ENCODE measurements at regions not wholly inside any gene's neighbourhood (a gene's known extent, or its start where the extent isn't known, plus 50 kb on each side); places are given as distances from the start of the nearest gene placed in this dataset.

GRCh38 chr14:103207388-103208072 is 84.3 kb downstream of the TNFAIP2 start:
- DNase-seq: peak; percentile 78

- DNase-seq: no peak
Observed at GRCh38 chr14:103209054-103209453, 85.8 kb downstream of the TNFAIP2 start.

GRCh38 chr14:103209506-103209905 is 86.2 kb downstream of the TNFAIP2 start:
- DNase-seq: no peak

GRCh38 chr14:103213331-103213730 is 90.1 kb downstream of the TNFAIP2 start:
- no peak for DNase-seq

GRCh38 chr14:103214461-103214958 is 91.2 kb downstream of the TNFAIP2 start:
- DNase-seq: no peak

- DNase-seq: no peak
Observed at GRCh38 chr14:103216399-103216798, 93.1 kb downstream of the TNFAIP2 start.

- DNase-seq: no peak
Observed at GRCh38 chr14:103216857-103217256, 93.6 kb downstream of the TNFAIP2 start.

- DNase-seq: no peak
Observed at GRCh38 chr14:103217538-103217937, 94.3 kb downstream of the TNFAIP2 start.

GRCh38 chr14:103220134-103220981 is 97.1 kb downstream of the TNFAIP2 start:
- no peak for DNase-seq

- no peak for DNase-seq
Observed at GRCh38 chr14:103220982-103221641, 97.9 kb downstream of the TNFAIP2 start.

GRCh38 chr14:103221781-103222358 is 98.6 kb downstream of the TNFAIP2 start:
- DNase-seq: no peak

GRCh38 chr14:103223818-103224352 is 100.6 kb downstream of the TNFAIP2 start:
- DNase-seq: no peak

GRCh38 chr14:103225062-103225461 is 101.8 kb downstream of the TNFAIP2 start:
- DNase-seq: no peak

GRCh38 chr14:103225476-103225875 is 102.2 kb downstream of the TNFAIP2 start:
- no peak for DNase-seq

GRCh38 chr14:103227094-103227768 is 104.0 kb downstream of the TNFAIP2 start:
- no peak for DNase-seq

- no peak for DNase-seq
Observed at GRCh38 chr14:103228076-103228806, 105.0 kb downstream of the TNFAIP2 start.

GRCh38 chr14:103228866-103229265 is 105.2 kb upstream of the EIF5 start:
- no peak for DNase-seq

- no peak for DNase-seq
Observed at GRCh38 chr14:103230021-103230420, 104.0 kb upstream of the EIF5 start.

- DNase-seq: no peak
Observed at GRCh38 chr14:103230658-103231334, 103.2 kb upstream of the EIF5 start.

GRCh38 chr14:103231376-103232019 is 102.5 kb upstream of the EIF5 start:
- no peak for DNase-seq

Measured in right kidney (tissue), 1 donor.